ENCODE measurements at regions not wholly inside any gene's neighbourhood (a gene's known extent, or its start where the extent isn't known, plus 50 kb on each side); places are given as distances from the start of the nearest gene placed in this dataset.

DNA sequence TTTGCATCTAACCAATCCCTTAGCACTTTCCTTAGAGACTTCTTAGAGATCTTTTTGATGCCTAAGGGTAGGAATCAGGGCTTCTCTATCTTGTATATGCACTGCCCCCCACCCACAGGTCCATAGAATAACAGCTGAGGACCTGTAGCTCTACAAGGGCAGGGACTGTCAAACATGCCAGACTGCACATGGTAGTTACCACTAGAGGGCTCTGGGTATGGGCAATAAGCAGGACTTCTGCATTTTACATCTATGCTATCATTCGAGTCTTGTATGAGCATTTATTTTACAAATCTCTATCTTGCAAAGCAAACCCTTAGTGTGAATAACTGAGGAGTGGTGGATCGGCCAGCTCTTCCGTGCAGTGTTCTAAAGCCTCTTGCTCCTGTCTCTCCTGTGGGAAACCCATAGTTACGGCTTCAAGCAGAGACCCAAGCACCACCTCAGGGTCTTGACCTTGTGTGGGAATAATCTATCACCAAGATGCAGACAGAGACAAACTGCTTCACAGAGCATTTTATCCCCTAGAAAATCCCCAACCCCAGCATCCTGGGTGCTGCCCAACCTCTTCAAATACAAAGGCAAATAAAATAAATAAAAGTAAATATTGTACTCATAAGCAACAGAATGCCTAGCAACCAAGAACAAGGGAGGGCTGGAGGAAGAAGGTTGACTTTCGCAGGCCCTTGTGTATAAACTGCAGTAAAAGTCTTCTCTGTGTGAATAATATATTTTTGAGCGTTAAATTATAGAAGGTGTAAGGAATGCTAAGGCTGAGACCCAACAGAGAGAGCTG is 219.3 kb downstream of the WDR11 start:
- DNase-seq: peak in 1 of 2 donors; percentile 37

- no peak for DNase-seq
These were observed 220.7 kb downstream of the WDR11 start for GRCh38 chr10:121071901-121072300.

- no peak for DNase-seq
These were observed 222.6 kb downstream of the WDR11 start for GRCh38 chr10:121073728-121074127.

GRCh38 chr10:121076776-121077715 is 225.9 kb downstream of the WDR11 start:
- peak; percentile 68 to 71 for DNase-seq

- DNase-seq: no peak
These were observed 226.9 kb downstream of the WDR11 start for GRCh38 chr10:121078036-121078435.

DNA sequence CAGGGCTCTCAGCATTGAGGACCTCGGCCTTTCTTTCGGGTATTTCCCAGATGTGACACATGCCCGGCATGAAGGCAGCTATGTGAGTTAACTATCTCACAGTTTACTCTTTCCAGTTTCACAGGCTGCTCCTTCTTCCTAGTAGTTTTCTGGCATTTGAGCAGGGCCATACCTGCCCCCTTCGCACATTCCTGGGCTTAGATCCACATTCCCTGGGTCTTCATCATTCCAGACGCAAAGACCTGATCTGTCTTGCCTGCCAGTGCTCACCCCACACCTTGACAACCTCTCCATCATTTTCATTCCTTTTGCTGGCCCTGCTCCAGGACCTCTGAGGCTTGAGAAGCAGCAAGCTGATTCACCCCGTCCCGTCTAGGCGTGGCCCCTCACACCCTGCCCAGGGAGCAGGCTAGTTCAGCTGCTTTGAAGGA is 227.5 kb downstream of the WDR11 start:
- DNase-seq: no peak

DNA sequence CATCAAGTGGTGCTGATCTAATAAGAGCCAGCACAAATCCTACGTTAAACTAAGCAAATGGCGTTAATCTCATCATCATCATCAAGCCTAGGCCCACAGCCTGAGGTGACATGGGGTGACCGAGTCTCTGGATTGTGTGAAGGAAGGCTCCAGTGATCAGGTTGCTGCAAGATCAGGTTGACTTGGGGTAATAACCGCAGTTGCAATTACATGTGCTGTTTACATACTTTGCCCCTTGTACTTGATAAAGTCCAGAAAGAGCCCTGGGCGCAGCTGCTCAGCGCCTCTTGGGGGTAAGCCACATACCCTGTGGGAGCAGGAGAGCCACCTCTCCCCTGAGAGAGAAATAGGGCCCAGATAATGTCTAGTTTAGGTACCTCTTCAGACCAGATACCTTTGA is 228.1 kb downstream of the WDR11 start:
- DNase-seq: no peak

GRCh38 chr10:121080281-121080891 is 229.2 kb downstream of the WDR11 start:
- peak in 1 of 2 donors; percentile 61 for DNase-seq

DNA sequence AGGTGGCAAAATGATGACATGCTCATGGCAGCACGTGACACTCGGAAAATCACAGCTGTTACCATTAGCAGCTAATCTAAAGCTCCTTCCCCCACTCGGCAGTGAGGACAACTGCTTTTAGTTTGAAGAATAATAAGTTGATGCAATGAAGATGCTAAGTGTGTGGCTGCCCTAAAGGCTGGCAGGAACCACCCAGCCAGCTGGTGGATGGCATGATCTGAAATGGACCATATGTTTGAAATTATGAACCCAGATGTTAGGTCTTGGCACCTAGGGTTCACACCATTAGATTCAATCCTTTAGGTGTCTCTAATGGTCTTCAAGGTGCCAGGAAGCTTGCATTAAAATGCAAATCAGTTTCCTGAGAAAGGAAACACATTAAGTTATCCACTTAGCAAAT is 230.1 kb downstream of the WDR11 start:
- no peak for DNase-seq

- no peak for DNase-seq
These were observed 231.8 kb downstream of the WDR11 start for GRCh38 chr10:121082984-121083383.

DNA sequence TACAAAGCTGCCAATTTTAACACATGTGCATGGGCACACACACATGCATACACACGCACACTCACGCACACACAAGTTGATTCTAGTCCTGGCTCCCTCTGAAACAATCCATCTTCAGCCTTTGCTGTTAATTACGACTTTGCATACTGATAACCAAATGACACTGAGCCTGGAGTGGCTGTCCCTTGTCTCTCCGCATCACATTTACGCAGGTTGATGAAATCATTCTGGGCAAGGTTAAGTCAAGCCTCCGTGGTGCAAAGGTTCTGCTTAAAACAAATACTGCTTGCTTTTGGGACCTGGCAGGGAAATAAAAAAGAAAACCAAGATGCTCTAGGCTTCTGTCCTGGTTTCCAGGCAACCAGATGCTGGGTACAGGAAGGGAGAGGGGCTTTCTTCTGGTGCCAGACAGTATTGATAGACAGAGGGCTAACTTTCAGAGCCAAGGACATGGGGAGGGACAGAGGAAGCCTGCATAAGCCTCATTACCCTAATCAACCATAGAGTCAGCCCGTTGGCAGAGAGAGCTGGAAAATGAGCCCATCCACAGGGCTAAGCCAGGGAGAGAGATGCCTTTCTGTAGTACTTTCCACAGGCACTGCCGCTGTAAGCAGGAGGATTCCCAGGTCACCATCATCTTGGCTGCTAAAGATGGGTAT is 233.0 kb downstream of the WDR11 start:
- no peak for DNase-seq

DNA sequence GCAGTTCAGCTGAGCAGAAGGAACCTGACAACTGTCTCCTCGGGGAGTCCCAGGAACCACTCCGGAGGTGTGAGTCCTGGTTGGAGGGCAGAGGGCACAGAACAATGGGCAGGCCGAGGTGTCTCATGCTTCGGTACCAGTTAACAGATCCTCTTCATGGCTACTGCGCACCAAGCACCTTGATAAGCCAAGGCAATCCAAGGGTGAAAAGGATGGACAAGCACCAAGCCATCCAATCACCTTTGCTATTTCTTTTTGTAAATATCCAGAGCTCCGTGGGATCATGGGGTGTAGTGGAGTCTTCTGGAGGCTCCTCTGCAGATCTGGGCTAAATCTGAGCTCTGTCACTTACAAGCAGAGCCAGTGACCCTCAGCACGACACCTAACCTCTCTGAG is 233.5 kb downstream of the WDR11 start:
- no peak for DNase-seq

- DNase-seq: no peak
These were observed 234.2 kb downstream of the WDR11 start for GRCh38 chr10:121085367-121085766.

DNA sequence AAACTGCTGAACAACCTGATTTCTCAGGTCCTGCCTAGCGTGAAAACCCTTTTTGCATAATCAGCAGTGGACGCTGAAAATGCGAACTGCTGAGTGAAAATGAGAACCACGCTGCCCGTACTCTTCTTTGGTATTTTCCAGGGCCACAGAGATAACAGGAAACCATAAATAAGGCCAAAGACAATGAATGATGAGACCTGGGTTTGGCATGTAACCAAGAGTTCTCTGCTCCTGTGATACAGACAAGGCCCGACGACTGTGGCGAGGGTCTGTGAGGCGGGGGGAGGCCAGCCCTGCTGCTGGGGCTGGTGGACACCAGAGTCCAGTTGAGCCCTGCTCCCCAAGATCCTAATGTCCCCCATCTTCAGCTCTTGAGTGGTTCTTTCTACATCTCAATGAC is 236.0 kb downstream of the WDR11 start:
- no peak for DNase-seq

GRCh38 chr10:121087688-121088087 is 236.5 kb downstream of the WDR11 start:
- DNase-seq: no peak

DNA sequence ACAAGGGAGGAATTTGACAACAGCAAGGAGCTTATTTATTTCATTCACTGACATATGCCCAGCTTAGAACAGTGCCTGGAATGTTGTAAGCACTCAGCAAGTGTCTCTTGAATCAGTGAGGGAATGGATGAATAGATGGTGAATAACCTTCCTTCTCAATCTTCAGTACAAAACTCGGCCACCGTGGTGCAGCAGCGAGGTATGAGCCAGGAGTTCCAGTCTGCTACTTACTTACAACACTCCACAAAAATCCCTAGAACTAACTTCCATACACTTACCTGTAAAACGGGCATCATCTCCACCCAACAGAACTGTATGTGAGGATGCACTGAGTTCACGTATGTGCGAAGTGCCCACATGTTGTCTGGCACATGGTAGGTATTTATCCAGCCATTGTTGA is 237.4 kb downstream of the WDR11 start:
- no peak for DNase-seq

- DNase-seq: no peak
These were observed 238.3 kb downstream of the WDR11 start for GRCh38 chr10:121089434-121089833.

GRCh38 chr10:121091961-121092719 is 241.0 kb downstream of the WDR11 start:
- peak in 1 of 2 donors; percentile 55 for DNase-seq

- no peak for DNase-seq
These were observed 241.5 kb downstream of the WDR11 start for GRCh38 chr10:121092720-121093095.

GRCh38 chr10:121096617-121097431 is 245.7 kb downstream of the WDR11 start:
- DNase-seq: peak in 1 of 2 donors; percentile 65

All from right lung (tissue), 2 donors.